HUES64 (cell line): ENCODE measurements at regions not wholly inside any gene's neighbourhood (a gene's known extent, or its start where the extent isn't known, plus 50 kb on each side); places are given as distances from the start of the nearest gene placed in this dataset.

ENCODE experiments used
- H3K27ac ChIP-seq: 2 replicates; pipeline ENCODE4 v1.7.0; 2013; ENCODE audit warnings: low read depth, low read length, inconsistent platforms
- H3K27me3 ChIP-seq: 2 replicates; pipeline ENCODE4 v1.6.1; 2013; ENCODE audit warnings: mild to moderate bottlenecking, low read length; ENCODE audit not compliant: insufficient read depth
- H3K36me3 ChIP-seq: 2 replicates; pipeline ENCODE4 v1.6.1; 2013; ENCODE audit warnings: mild to moderate bottlenecking, low read length; ENCODE audit not compliant: insufficient read depth
- H3K4me1 ChIP-seq: 2 replicates; pipeline ENCODE4 v1.6.1; 2013; ENCODE audit warnings: mild to moderate bottlenecking, low read length, moderate library complexity; ENCODE audit not compliant: insufficient read depth
- H3K4me3 ChIP-seq: 2 replicates; pipeline ENCODE4 v1.5.1; 2013; ENCODE audit warnings: mild to moderate bottlenecking, low read length, moderate library complexity
- H3K9ac ChIP-seq: 2 replicates; pipeline ENCODE4 v1.6.1; 2013; ENCODE audit warnings: mild to moderate bottlenecking, low read depth, low read length
- H3K9me3 ChIP-seq: 2 replicates; pipeline ENCODE4 v1.6.1; 2013; ENCODE audit warnings: low read depth, low read length; ENCODE audit not compliant: insufficient read depth
- WGBS: fragments of 150-250, 120-280 bp; methylation state at CpG from one replicate; pipeline ENCODE4 v1.1.7; 2013; ENCODE audit warnings: missing lambda C conversion rate; 5-methylcytosine and 5-hydroxymethylcytosine counted together

DNA sequence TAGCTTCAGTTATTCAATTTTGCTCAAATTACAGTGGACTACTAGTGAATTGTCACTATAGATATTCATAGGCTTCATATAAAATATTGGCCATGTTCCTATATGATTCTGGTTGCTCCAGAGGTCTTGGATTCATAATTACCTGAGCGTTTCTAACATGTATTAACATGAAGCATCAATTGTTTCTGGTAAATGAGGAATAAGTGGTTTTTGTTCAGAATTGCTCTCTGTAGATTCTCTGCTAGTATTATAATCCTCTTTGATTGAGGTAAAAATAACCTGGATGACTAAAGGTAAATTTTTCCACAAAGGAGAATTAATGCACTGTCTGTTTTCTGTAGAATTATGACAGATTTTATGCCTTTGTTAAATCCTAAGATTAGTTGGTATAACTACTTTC lies 258.1 kb upstream of the CNTN6 start:
- H3K4me1 ChIP-seq = no peaks in the 10 kb centered on the region
- H3K36me3 ChIP-seq = no peaks in the 10 kb centered on the region
- H3K9me3 ChIP-seq = peaks cover 64% of the 10 kb centered on the region
- H3K27me3 ChIP-seq = no peaks in the 10 kb centered on the region
- WGBS = 60% methylated on average over 1 of the region's 1 CpG
- H3K4me3 ChIP-seq = no peak overlapping the region
- H3K27ac ChIP-seq = no peak overlapping the region
- no peak overlapping the region for H3K9ac ChIP-seq

DNA sequence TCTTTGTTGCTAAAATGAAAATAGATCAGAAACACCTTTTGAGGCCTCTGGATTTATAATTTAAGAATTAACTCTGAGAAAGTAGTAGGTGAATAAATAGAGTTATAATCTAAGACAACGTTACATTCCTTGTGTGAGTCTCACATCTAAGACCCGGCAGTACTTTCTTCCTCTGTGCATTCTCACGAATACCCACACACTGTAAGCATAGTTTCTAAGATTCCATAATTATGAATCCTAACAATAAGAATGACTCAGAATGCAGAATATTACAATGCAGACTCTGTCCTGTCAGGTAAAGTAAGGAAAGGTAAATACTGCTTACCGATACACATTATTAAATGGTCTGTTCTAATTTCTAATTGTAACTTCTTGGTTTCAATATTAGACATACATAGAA lies 257.7 kb upstream of the CNTN6 start:
- Histone ChIP-seq H3K9me3 (peaks cover 60% of the 10 kb centered on the region), H3K9ac (no peak overlapping the region), H3K4me3 (no peak overlapping the region), H3K27me3 (no peaks in the 10 kb centered on the region), H3K4me1 (no peaks in the 10 kb centered on the region), H3K27ac (no peak overlapping the region), H3K36me3 (no peaks in the 10 kb centered on the region)
- WGBS = 95% methylated on average over 3 of the region's 4 CpGs

DNA sequence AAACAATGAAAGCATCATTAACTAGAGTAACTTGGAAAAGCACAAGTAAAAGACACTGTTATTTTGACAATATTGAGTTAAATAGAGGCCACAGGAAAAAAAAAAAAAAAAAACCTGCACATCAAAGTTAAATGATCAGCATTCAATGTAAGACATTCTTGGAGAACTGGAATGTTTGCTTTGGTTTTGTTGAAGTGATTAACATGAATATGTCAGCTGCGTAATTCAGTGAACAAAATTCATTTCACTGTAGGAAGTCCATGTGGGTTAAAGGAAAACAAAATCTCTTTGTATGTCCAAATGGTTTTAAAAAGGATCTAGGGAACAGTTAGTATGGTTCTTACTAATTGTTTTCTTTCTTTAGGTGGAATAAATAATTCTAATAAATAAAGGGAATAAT lies 252.8 kb upstream of the CNTN6 start:
- H3K9me3 ChIP-seq = peaks cover 52% of the 10 kb centered on the region
- H3K4me1 ChIP-seq = no peaks in the 10 kb centered on the region
- H3K4me3 ChIP-seq = no peak overlapping the region
- 94% methylated on average over 1 of the region's 1 CpG for WGBS
- H3K36me3 ChIP-seq = no peaks in the 10 kb centered on the region
- H3K9ac ChIP-seq = no peak overlapping the region
- H3K27ac ChIP-seq = no peak overlapping the region
- no peaks in the 10 kb centered on the region for H3K27me3 ChIP-seq

DNA sequence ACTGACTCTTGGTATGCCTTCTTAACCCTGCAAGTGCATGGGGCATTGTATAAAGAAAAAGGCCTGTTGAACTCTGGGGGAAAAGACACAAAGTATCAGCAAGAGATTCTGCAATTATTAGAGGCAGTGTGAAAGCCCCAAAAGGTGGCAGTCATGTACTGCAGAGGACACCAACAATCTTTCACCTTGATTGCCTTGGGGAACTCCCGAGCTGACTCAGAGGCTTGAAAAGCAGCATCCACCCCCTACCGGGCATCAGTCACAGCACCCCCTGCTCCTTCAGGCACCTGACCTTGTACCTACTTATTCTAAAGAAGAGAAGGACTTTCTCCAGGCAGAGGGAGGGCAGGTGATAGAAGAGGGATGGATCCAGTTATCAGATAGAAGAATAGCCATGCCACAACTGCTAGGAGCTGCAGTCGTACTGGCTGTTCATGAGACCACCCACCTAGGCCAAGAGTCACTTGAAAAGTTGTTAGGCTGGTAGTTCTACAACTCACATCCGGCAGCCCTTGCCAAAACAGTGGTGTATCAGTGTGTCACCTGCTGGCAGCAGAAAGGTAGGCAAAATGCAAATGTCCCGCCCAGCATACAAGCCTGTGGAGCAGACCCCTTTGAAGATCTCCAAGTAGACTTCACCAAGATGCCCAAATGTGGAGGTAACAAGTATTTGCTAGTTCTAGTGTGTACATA lies 241.6 kb upstream of the CNTN6 start:
- H3K9me3 ChIP-seq = peaks cover 23% of the 10 kb centered on the region
- no peak overlapping the region for H3K27ac ChIP-seq
- no peaks in the 10 kb centered on the region for H3K36me3 ChIP-seq
- H3K4me3 ChIP-seq = no peak overlapping the region
- no peaks in the 10 kb centered on the region for H3K27me3 ChIP-seq
- no peaks in the 10 kb centered on the region for H3K4me1 ChIP-seq
- WGBS = 93% methylated on average over 5 of the region's 5 CpGs
- H3K9ac ChIP-seq = no peak overlapping the region

DNA sequence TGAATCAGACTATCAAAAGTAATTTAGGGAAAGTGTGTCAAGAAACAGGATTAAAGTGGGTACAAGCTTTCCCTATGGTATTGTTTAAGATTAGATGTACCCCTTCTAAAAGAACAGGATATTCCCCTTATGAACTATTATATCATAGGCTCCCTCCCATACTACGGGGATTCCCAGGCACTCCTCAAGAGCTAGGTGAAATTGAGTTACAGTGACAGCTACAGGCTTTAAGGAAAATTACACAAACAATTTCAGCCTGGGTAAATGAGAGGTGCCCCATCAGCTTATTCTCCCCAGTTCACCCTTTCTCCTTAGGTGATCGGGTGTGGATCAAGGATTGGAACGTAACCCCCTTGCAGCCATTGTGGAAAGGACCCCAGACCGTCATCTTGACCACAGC lies 240.8 kb upstream of the CNTN6 start:
- Histone ChIP-seq H3K9ac (no peak overlapping the region), H3K27ac (no peak overlapping the region), H3K4me1 (no peaks in the 10 kb centered on the region), H3K9me3 (peaks cover 21% of the 10 kb centered on the region), H3K27me3 (no peaks in the 10 kb centered on the region), H3K4me3 (no peak overlapping the region), H3K36me3 (no peaks in the 10 kb centered on the region)
- 81% methylated on average over 3 of the region's 4 CpGs for WGBS

DNA sequence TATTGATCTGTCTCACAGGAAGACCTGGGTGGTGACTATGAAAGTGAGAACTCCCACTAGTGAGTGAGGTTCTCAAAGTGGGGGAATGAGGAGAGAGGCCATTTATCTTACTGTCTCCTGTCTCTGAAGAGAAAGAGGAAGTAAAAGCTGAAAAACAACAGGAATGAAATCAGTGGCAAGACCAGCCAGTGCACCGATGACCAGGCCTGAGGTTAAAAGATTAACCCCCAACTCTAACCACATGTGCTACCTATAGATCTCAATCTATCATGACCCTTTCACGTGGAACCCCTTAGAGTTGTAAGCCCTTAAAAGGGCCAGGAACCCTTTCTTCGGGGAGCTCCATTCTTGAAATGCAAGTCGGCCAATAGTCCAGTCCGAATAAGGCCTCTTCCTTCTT lies 239.3 kb upstream of the CNTN6 start:
- Histone ChIP-seq H3K4me3 (no peak overlapping the region), H3K27ac (no peak overlapping the region), H3K4me1 (no peaks in the 10 kb centered on the region), H3K9me3 (peaks cover 21% of the 10 kb centered on the region), H3K27me3 (no peaks in the 10 kb centered on the region), H3K36me3 (no peaks in the 10 kb centered on the region), H3K9ac (no peak overlapping the region)
- 82% methylated on average over 5 of the region's 5 CpGs for WGBS

DNA sequence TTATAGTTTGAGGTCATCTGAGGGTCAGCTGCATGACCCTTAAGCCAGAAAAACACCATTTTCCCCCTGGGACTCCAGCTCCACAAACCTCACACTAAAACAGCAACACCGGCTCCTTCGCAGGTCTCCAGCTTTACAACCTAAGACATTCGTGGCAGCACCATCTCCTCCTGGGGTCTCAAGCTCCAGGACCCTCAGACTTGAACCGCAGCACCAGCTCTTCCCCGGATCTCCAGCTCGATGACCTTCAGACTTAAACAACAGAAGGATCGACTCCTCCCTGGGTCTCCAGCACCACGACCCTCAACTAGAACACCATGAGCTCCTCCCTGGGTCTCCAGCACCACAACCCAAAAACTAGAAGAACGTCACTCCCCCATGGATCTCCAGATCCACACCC lies 233.7 kb upstream of the CNTN6 start:
- H3K4me3 ChIP-seq = no peak overlapping the region
- H3K9me3 ChIP-seq = peaks cover 57% of the 10 kb centered on the region
- H3K9ac ChIP-seq = no peak overlapping the region
- 78% methylated on average over 9 of the region's 9 CpGs for WGBS
- no peaks in the 10 kb centered on the region for H3K36me3 ChIP-seq
- H3K4me1 ChIP-seq = no peaks in the 10 kb centered on the region
- H3K27ac ChIP-seq = no peak overlapping the region
- no peaks in the 10 kb centered on the region for H3K27me3 ChIP-seq

DNA sequence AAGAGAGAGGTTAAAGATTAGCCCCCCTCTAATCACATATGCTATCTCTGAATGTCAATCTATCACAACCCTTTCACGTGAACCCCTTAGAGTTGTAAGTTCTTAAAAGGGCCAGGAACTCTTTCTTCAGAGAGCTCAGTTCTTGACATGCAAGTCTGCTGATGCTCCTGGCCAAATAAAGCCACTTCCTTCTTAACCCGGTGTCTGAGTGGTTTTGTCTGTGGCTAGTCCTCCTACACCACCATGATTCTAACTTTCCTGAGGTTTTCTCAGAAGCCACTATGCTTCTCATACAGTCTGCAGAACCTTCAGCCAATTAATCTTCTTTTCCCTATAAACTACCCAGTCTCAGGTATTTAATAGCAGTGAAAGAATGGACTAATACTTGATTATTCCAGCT lies 231.1 kb upstream of the CNTN6 start:
- H3K9ac ChIP-seq = no peak overlapping the region
- 59% methylated on average over 2 of the region's 2 CpGs for WGBS

DNA sequence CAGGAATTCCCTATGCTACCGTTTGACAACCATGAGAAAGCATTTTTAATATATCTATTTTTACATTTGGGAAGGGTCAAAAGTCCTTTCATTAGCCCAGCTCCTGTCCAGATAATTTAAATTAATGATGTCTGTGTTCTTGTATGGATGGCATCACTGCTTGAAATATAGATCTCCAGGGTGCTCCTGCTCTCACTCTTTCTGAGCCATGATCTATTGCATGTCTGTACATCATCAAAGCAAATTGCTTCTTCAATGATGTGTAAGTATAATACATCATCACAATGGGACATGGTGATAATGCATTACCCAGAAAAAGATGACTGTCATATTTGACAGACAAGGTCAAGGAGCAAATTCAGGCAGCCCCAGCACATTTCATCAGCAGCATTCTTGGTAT lies 223.6 kb upstream of the CNTN6 start:
- Histone ChIP-seq H3K9me3 (peaks cover 58% of the 10 kb centered on the region), H3K9ac (no peak overlapping the region), H3K4me3 (no peak overlapping the region), H3K4me1 (no peaks in the 10 kb centered on the region), H3K27me3 (no peaks in the 10 kb centered on the region), H3K27ac (no peak overlapping the region), H3K36me3 (no peaks in the 10 kb centered on the region)
- WGBS = no CpG with 5 or more reads among the region's 1 CpG

More for the DNA sequence above, 231.1 kb upstream of the CNTN6 start:
- no peak overlapping the region for H3K27ac ChIP-seq
- H3K9me3 ChIP-seq = peaks cover 70% of the 10 kb centered on the region
- no peaks in the 10 kb centered on the region for H3K4me1 ChIP-seq
- H3K36me3 ChIP-seq = no peaks in the 10 kb centered on the region
- H3K4me3 ChIP-seq = no peak overlapping the region
- no peaks in the 10 kb centered on the region for H3K27me3 ChIP-seq

DNA sequence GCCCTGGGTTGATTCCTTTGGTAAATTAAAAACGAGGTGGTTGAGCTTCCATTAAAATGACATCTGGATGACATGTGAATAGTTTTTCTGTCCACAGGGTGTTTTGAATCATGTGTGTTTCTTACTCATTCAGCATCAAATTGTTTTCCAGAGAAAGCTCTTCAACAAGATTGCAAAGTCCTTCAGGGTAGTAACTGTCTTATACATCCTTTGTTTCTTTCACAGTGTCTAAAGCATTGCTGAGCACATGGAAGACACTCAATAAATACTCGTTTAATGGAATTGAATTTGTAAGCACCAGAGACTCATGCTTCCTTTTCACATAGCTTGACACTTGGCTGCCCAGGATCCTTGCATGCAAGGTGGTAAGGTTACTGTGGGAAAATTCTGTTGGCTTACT lies 223.1 kb upstream of the CNTN6 start:
- no peak overlapping the region for H3K4me3 ChIP-seq
- peaks cover 53% of the 10 kb centered on the region for H3K9me3 ChIP-seq
- H3K4me1 ChIP-seq = no peaks in the 10 kb centered on the region
- H3K36me3 ChIP-seq = no peaks in the 10 kb centered on the region
- no peak overlapping the region for H3K9ac ChIP-seq
- H3K27ac ChIP-seq = no peak overlapping the region
- H3K27me3 ChIP-seq = no peaks in the 10 kb centered on the region
- 66% methylated on average over 2 of the region's 2 CpGs for WGBS

DNA sequence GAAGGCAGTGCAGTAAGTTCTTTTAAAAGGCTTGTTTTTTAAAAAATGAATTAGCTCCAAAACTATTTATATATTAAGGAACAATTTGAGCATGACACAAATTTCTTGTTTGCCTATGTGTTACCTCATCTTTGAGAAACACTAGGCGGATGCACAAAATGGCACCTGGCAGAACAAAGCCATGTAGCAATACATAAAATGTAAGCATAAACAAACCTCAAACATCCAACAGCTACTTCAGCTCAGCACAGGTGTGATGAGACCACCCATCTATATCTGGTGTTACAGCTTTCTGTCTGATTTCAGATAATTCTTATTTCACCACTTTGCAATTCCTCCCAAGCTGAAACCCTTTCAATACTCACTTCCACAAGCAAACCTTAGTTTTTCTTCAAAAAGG lies 221.2 kb upstream of the CNTN6 start:
- Histone ChIP-seq H3K36me3 (no peaks in the 10 kb centered on the region), H3K4me3 (no peak overlapping the region), H3K27ac (no peak overlapping the region), H3K27me3 (no peaks in the 10 kb centered on the region), H3K9ac (no peak overlapping the region), H3K9me3 (peaks cover 51% of the 10 kb centered on the region), H3K4me1 (no peaks in the 10 kb centered on the region)
- WGBS = 88% methylated on average over 1 of the region's 1 CpG

DNA sequence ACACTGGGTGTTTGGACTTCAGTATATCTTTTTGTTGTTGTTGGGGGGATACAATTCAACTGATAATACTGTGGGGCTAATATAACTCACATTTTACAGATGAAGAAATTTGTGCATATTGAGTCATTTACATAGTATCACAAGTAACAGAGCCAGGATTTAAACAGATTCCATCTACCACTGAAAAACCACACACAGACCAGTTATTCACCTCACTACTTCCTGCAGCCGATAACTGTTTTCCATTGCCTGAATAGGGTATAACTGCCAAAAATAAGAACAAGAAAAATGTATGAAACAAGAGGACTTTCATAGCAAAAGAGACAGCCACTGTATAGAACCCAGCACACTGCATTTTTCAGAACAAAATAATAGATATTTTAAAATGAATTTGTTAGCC lies 215.8 kb upstream of the CNTN6 start:
- Histone ChIP-seq H3K9me3 (peaks cover 34% of the 10 kb centered on the region), H3K36me3 (no peaks in the 10 kb centered on the region), H3K4me1 (no peaks in the 10 kb centered on the region), H3K9ac (no peak overlapping the region), H3K4me3 (no peak overlapping the region), H3K27ac (no peak overlapping the region), H3K27me3 (no peaks in the 10 kb centered on the region)
- WGBS = 100% methylated on average over 1 of the region's 1 CpG
